ENCODE measurements at regions not wholly inside any gene's neighbourhood (a gene's known extent, or its start where the extent isn't known, plus 50 kb on each side); places are given as distances from the start of the nearest gene placed in this dataset.

- no peak for TF ChIP-seq CTCF (conservative IDR thresholded peaks at IDR 0.05; ENCODE audit: low read depth, low read length)
- TF ChIP-seq SMC3 (IDR thresholded peaks at IDR 0.05; ENCODE audit: low read depth, low read length) = no peak
- TF ChIP-seq POLR2A (IDR thresholded peaks at IDR 0.05; ENCODE audit: low read depth, low read length) = no peak
- TF ChIP-seq RAD21 (IDR thresholded peaks at IDR 0.05; ENCODE audit: low read length) = no peak
- TF ChIP-seq USF2 (IDR thresholded peaks at IDR 0.05; ENCODE audit: low read depth, low read length) = no peak
- no peak for TF ChIP-seq RFX5 (IDR thresholded peaks at IDR 0.05; ENCODE audit: low read depth, low read length)
These were observed 307.9 kb downstream of the TLE3 start for GRCh38 chr15:69789648-69790393.
